Smooth muscle cell (in vitro differentiated cells): ENCODE measurements at regions not wholly inside any gene's neighbourhood (a gene's known extent, or its start where the extent isn't known, plus 50 kb on each side); places are given as distances from the start of the nearest gene placed in this dataset.

Experiments
- DNase-seq: peaks from one replicate; lab custom pipeline; 2025; ENCODE audit not compliant: unreplicated experiment; lab: John Stamatoyannopoulos, UW
- H2AFZ ChIP-seq: fragments of 200-600 bp; sonication (generic); 2 replicates; pipeline ENCODE4 v1.6.0; 2016; ENCODE audit warnings: antibody characterized with exemption, low read depth, mild to moderate bottlenecking
- H3F3A ChIP-seq: fragments of 200-600 bp; sonication (generic); 2 replicates; pipeline ENCODE4 v1.6.0; 2017; ENCODE audit warnings: antibody characterized with exemption, low read depth
- H3K27ac ChIP-seq: fragments of 200-600 bp; sonication (generic); 2 replicates; pipeline ENCODE4 v1.5.1; 2016; ENCODE audit warnings: low read depth, mild to moderate bottlenecking
- H3K27me3 ChIP-seq: fragments of 200-600 bp; sonication (generic); 2 replicates; pipeline ENCODE4 v1.6.1; 2016; ENCODE audit warnings: low read depth, mild to moderate bottlenecking
- H3K36me3 ChIP-seq: fragments of 200-600 bp; sonication (generic); 2 replicates; pipeline ENCODE4 v1.5.1; 2016; ENCODE audit warnings: low read depth
- H3K4me1 ChIP-seq: fragments of 200-600 bp; sonication (generic); 2 replicates; pipeline ENCODE4 v1.5.1; 2016; ENCODE audit warnings: low read depth
- H3K4me2 ChIP-seq: fragments of 200-600 bp; sonication (generic); 2 replicates; pipeline ENCODE4 v1.6.0; 2016; ENCODE audit warnings: mild to moderate bottlenecking
- H3K4me3 ChIP-seq: fragments of 200-600 bp; sonication (generic); 2 replicates; pipeline ENCODE4 v1.5.1; 2016; ENCODE audit warnings: mild to moderate bottlenecking
- H3K79me2 ChIP-seq: fragments of 200-600 bp; sonication (generic); 2 replicates; pipeline ENCODE4 v1.6.0; 2016; ENCODE audit warnings: low read depth, mild to moderate bottlenecking
- H3K9ac ChIP-seq: fragments of 200-600 bp; sonication (generic); 2 replicates; pipeline ENCODE4 v1.6.0; 2016; ENCODE audit warnings: low read depth
- H3K9me3 ChIP-seq: fragments of 200-600 bp; sonication (generic); replicated peaks from 2 replicates; pipeline ENCODE4 v1.5.1; 2016; ENCODE audit warnings: low read depth
- H4K20me1 ChIP-seq: fragments of 200-600 bp; sonication (generic); 2 replicates; pipeline ENCODE4 v1.6.0; 2016; ENCODE audit warnings: low read depth
- WGBS: methylation state at CpG from one replicate; pipeline ENCODE4 v1.1.7; 2016; ENCODE audit warnings: low lambda C conversion rate; 5-methylcytosine and 5-hydroxymethylcytosine counted together
- TF ChIP-seq, protein P1 (sequence below): fragments of 200-600 bp; sonication (generic); IDR thresholded peaks from 2 replicates; pipeline ENCODE4 v1.5.1; 2017; ENCODE audit warnings: borderline replicate concordance, mild to moderate bottlenecking, antibody characterized with exemption; ENCODE audit not compliant: insufficient read depth, poor library complexity, severe bottlenecking

DNA sequence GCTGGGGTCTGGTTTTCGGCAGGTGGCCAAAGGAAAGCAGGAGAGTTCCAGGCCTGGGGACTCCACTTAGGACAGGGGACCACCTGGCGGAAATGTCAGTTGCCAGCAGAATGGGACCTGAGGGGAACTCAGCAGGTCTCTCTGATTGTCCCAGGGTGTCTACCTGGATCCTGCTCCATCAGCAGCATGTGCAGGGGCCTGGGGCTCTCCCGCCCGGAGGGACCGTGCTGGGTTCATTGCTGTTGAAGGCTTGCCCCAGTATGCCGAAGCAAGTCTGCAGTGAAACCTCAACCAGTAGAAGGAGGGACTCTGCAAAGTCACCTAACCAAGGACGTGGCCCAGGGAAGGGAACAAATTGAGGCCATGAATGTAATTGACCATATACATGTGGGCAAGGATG is 506.5 kb upstream of the MKI67 start:
- 95% methylated on average over 7 of the region's 7 CpGs for WGBS
- DNase-seq: no peak
- TF ChIP-seq, protein P1, sequence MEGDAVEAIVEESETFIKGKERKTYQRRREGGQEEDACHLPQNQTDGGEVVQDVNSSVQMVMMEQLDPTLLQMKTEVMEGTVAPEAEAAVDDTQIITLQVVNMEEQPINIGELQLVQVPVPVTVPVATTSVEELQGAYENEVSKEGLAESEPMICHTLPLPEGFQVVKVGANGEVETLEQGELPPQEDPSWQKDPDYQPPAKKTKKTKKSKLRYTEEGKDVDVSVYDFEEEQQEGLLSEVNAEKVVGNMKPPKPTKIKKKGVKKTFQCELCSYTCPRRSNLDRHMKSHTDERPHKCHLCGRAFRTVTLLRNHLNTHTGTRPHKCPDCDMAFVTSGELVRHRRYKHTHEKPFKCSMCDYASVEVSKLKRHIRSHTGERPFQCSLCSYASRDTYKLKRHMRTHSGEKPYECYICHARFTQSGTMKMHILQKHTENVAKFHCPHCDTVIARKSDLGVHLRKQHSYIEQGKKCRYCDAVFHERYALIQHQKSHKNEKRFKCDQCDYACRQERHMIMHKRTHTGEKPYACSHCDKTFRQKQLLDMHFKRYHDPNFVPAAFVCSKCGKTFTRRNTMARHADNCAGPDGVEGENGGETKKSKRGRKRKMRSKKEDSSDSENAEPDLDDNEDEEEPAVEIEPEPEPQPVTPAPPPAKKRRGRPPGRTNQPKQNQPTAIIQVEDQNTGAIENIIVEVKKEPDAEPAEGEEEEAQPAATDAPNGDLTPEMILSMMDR: no peak
- Histone ChIP-seq H3K4me1 (no peaks in the 10 kb centered on the region), H3K27me3 (no peaks in the 10 kb centered on the region), H3K4me2 (no peak overlapping the region), H3K36me3 (no peaks in the 10 kb centered on the region), H3K4me3 (no peak overlapping the region), H3K79me2 (no peaks in the 10 kb centered on the region), H3K9ac (no peak overlapping the region), H3K27ac (no peak overlapping the region), H2AFZ (no peak overlapping the region), H3F3A (no peaks in the 10 kb centered on the region), H4K20me1 (no peaks in the 10 kb centered on the region), H3K9me3 (no peaks in the 10 kb centered on the region)

DNA sequence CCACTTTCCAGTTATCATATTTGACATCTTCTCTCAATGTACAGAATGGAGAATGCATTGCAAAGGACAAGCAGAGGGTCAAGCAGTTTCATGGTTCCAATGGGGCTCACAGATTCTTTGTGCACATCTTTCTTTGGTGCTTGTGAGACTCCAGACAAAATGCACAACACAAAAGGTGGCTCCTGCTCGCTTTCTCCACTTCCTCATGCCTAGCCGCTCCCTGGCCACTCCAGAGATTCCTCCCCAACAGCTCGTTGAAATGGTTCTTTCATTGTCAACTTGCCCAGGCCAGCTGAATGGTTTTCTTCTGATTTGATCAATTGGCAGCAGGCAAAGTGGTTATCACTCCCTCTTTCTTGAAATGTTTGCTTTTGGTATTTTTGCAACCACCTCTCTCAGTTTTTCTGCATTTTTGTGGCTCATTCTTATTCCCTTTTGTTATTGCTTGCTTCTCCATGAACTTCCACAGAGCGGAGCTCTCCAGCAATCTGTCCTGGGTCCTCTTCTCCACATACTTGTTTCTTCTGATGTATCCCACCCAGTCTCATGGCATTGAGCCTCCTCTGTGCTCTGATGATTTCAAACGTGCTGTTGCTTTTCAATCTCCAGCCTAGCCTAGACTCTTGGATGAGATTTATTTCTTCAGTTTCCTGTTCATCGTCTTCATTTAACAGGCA is 507.8 kb upstream of the MKI67 start:
- Histone ChIP-seq H3K4me1 (no peaks in the 10 kb centered on the region), H3K4me2 (no peak overlapping the region), H3F3A (no peaks in the 10 kb centered on the region), H3K9ac (no peak overlapping the region), H3K36me3 (no peaks in the 10 kb centered on the region), H4K20me1 (no peaks in the 10 kb centered on the region), H3K79me2 (no peaks in the 10 kb centered on the region), H3K27me3 (no peaks in the 10 kb centered on the region), H3K9me3 (no peaks in the 10 kb centered on the region), H3K4me3 (no peak overlapping the region), H2AFZ (no peak overlapping the region), H3K27ac (no peak overlapping the region)
- TF ChIP-seq, protein P1: peak; percentile 7
- DNase-seq: no peak
- 71% methylated on average over 6 of the region's 6 CpGs for WGBS

DNA sequence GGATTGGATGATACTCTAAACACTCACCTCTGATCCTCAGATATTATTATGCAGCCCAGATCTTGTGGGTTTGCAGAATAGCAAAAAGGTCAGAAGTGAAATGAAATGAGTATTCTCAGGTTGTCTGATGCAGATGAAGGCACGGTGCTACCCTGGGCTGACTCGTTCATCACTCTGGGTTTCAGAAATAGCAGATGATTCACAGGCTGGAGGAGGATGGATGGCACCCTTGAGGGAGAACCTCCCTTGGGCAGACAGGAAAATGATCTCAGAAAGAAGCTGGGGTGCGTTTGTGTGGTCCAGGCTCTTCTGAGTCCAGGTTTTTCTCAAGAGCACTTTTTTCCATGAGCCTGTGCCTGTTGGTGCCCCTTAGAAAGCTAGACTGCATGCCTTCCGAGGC is 515.8 kb upstream of the MKI67 start:
- 37% methylated on average over 4 of the region's 4 CpGs for WGBS
- TF ChIP-seq, protein P1: no peak
- no peaks in the 10 kb centered on the region for H3F3A ChIP-seq
- H4K20me1 ChIP-seq: no peaks in the 10 kb centered on the region
- no peak overlapping the region for H2AFZ ChIP-seq
- peak overlapping the region; percentile 83 for H3K27ac ChIP-seq
- H3K9ac ChIP-seq: no peak overlapping the region
- no peaks in the 10 kb centered on the region for H3K9me3 ChIP-seq
- H3K36me3 ChIP-seq: no peaks in the 10 kb centered on the region
- peak overlapping the region; percentile 21 for H3K4me2 ChIP-seq
- no peaks in the 10 kb centered on the region for H3K79me2 ChIP-seq
- H3K27me3 ChIP-seq: no peaks in the 10 kb centered on the region
- H3K4me3 ChIP-seq: no peak overlapping the region
- DNase-seq: no peak
- peaks cover 3% of the 10 kb centered on the region for H3K4me1 ChIP-seq

DNA sequence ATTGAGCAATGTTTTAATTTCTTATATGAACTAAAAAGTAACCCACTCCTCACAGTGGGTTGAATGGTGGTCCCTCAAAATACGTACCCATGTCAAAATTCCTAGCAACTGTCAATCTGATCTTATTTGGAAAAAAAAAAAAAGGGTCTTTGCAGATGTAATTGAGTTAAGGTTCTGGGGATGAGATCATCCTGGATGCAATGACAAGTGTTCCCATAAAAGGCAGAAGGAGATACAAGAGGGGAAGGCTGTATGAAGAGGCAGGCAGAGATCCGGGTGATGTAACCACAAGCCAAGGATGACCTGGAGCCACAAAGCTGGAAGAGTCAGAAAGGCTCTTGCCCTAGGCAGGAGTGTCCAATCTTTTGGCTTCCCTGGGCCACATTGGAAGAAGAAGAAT is 516.3 kb upstream of the MKI67 start:
- TF ChIP-seq, protein P1: no peak
- H3K9me3 ChIP-seq: no peaks in the 10 kb centered on the region
- peaks cover 3% of the 10 kb centered on the region for H3K4me1 ChIP-seq
- H3F3A ChIP-seq: no peaks in the 10 kb centered on the region
- no peaks in the 10 kb centered on the region for H4K20me1 ChIP-seq
- H3K9ac ChIP-seq: no peak overlapping the region
- H3K36me3 ChIP-seq: no peaks in the 10 kb centered on the region
- no peak for DNase-seq
- H3K79me2 ChIP-seq: no peaks in the 10 kb centered on the region
- H3K4me3 ChIP-seq: no peak overlapping the region
- peak overlapping the region; percentile 21 for H3K4me2 ChIP-seq
- H2AFZ ChIP-seq: no peak overlapping the region
- WGBS: 51% methylated on average over 2 of the region's 2 CpGs
- no peaks in the 10 kb centered on the region for H3K27me3 ChIP-seq
- H3K27ac ChIP-seq: peak overlapping the region; percentile 83
